ENCODE measurements at regions not wholly inside any gene's neighbourhood (a gene's known extent, or its start where the extent isn't known, plus 50 kb on each side); places are given as distances from the start of the nearest gene placed in this dataset.

DNA sequence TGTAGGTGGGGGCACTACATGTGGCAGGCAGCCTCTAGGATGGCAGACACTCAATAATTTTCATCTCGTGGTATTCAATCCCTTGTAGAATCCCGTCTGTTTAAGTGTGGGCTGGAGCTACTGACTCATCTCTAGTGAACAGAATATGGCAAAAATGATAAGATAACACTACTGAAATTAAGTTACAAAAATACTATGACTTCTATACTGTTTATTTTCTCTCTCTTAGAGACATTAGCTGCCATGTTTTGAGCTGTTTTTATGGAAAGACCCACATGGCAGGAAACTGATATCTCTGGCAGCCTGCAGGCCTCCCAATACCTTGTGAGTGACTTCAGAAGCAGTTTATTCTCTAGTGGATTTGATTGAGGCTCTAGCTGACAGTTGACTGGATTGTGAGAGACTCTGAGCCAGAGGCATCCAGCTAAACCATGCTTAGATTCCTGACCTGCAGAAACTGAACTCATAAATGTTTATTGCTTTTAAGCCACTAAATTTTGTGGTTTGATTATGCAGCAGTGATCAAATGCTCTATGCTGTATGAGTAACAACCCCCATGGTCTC, 298.8 kb upstream of the CTSO start:
- TF ChIP-seq, protein P1, sequence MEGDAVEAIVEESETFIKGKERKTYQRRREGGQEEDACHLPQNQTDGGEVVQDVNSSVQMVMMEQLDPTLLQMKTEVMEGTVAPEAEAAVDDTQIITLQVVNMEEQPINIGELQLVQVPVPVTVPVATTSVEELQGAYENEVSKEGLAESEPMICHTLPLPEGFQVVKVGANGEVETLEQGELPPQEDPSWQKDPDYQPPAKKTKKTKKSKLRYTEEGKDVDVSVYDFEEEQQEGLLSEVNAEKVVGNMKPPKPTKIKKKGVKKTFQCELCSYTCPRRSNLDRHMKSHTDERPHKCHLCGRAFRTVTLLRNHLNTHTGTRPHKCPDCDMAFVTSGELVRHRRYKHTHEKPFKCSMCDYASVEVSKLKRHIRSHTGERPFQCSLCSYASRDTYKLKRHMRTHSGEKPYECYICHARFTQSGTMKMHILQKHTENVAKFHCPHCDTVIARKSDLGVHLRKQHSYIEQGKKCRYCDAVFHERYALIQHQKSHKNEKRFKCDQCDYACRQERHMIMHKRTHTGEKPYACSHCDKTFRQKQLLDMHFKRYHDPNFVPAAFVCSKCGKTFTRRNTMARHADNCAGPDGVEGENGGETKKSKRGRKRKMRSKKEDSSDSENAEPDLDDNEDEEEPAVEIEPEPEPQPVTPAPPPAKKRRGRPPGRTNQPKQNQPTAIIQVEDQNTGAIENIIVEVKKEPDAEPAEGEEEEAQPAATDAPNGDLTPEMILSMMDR (IDR thresholded peaks at IDR 0.05), result no peak
- TF ChIP-seq EZH2phosphoT487 (IDR thresholded peaks at IDR 0.05), result no peak
- TF ChIP-seq EZH2 (IDR thresholded peaks at IDR 0.05), result no peak

Measured in neural progenitor cell (in vitro differentiated cells).